ENCODE measurements at regions not wholly inside any gene's neighbourhood (a gene's known extent, or its start where the extent isn't known, plus 50 kb on each side); places are given as distances from the start of the nearest gene placed in this dataset.

GRCh38 chr20:52446421-52447224 lies 255.0 kb upstream of the ZFP64 start:
- TF ChIP-seq, protein P1, sequence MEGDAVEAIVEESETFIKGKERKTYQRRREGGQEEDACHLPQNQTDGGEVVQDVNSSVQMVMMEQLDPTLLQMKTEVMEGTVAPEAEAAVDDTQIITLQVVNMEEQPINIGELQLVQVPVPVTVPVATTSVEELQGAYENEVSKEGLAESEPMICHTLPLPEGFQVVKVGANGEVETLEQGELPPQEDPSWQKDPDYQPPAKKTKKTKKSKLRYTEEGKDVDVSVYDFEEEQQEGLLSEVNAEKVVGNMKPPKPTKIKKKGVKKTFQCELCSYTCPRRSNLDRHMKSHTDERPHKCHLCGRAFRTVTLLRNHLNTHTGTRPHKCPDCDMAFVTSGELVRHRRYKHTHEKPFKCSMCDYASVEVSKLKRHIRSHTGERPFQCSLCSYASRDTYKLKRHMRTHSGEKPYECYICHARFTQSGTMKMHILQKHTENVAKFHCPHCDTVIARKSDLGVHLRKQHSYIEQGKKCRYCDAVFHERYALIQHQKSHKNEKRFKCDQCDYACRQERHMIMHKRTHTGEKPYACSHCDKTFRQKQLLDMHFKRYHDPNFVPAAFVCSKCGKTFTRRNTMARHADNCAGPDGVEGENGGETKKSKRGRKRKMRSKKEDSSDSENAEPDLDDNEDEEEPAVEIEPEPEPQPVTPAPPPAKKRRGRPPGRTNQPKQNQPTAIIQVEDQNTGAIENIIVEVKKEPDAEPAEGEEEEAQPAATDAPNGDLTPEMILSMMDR (IDR thresholded peaks at IDR 0.05; ENCODE audit: borderline replicate concordance, extremely low read depth, low read length, poor library complexity, severe bottlenecking), result no peak
- no peak for TF ChIP-seq EZH2 (IDR thresholded peaks at IDR 0.05; ENCODE audit: borderline replicate concordance, low read depth, low read length, severe bottlenecking)
